Stimulated activated CD4-positive, alpha-beta T cell treated with anti-CD3 and anti-CD28 coated beads, Interleukin-1b, Interleukin-23, amount 100 ng/mL, for 4 hours (primary cell): ENCODE measurements at regions not wholly inside any gene's neighbourhood (a gene's known extent, or its start where the extent isn't known, plus 50 kb on each side); places are given as distances from the start of the nearest gene placed in this dataset.
"Not testable (repeated sequence)": the region's sequence is repeated elsewhere in the genome, so short reads cannot be mapped to it uniquely, and the experiment has no call there.

ENCODE experiments used
- DNase-seq, 2 donors: peaks; one replicate each; pipeline ENCODE4 v3.0.0-alpha.2; 2020; ENCODE audit warnings: low read depth in 2 of 2

DNA sequence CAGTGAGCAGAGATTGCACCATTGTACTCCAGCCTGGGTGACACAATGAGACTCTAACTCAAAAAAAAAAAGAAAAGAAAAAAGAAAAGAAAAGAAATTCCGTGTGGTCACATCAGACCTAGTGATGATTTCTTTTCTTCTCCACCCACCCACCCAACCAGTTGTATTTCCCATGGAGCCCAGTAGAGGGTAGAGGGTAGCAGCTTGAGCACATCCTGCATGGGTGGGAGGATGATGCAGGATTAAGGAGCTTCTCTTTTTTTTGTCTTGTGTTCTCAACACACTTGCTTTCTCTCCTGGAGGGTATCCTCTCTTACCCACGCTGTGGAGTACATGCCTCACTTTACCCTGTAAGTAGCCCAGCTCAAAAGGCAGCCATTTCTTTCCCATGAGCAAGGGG lies 118.6 kb upstream of the CARD11 start:
- no peak for DNase-seq

DNA sequence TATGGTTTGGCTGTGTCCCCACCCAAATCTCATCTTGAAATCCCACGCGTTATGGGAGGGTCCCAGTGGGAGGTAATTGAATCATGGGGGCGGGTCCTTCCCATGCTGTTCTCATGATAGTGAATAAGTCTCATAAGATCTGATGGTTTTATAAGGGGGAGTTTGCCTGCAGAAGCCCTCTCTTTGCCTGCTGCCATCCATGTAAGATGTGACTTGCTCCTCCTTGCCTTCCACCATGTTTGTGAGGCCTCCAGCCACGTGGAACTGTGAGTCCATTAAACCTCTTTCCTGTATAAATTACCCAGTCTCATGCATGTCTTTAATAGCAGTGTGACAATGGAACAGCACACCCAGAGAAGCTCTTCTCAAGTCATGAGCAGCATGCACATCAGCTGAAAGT lies 119.1 kb upstream of the CARD11 start:
- not testable (repeated sequence) for DNase-seq

DNA sequence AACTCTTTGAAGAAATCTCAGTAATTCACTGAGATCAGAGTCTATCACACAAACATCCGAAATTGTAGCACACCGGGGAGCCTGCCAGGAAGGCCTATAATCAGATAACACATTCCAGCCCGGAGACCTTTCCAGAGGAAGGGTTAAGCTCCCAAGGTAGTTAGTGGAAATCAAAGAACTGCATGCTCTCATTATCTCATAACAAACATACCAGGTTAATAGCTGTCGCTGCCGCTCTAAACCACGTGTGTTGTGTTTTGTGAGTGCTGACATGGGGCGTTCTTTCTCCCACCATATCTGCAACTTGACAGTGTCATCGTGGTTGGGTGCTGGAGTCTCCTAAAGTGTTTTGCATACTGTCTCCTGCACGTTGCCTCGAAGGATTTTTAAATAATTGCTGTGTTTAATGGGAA lies 120.7 kb upstream of the CARD11 start:
- DNase-seq = no peak

DNA sequence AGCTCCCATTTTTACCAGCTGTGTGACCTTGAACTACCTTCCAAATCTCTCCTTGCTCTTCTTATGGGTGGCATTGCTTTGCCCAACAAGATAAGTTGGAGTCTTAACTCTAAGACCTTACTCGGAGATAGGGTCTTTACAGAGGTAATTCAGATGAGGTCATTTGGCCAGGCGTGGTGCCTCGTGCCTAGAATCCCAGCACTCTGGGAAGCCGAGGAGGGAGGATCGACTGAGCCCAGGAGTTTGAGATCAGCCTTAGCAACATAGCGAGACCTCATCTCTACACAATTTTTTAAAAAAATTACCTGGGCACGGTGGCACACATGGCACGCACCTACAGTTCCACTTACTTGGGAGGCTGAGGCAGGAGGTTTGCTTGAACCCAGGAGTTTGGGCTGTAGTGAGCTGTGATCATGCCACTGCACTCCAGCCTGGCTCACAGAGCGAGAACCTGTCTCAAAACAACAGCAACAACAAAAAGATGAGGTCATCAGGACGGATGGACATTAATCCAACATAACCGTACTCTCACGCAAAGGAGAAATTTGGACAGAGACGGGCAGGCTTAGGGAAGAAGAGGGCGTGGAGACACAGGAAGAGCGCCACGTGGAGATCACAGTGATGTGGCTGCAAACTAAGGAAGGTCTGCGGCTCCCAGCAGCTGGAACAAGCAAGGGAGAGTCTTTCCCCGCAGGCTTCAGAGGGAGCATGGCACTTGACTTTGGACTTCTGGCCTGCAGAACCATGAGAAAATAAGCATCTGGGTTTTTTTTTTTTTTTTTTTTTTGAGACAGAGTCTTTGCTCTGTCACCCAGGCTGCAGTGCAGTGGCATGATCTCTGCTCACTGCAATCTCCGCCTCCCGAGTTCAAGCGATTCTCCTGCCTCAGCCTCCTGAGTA lies 122.3 kb upstream of the CARD11 start:
- DNase-seq = no peak

DNA sequence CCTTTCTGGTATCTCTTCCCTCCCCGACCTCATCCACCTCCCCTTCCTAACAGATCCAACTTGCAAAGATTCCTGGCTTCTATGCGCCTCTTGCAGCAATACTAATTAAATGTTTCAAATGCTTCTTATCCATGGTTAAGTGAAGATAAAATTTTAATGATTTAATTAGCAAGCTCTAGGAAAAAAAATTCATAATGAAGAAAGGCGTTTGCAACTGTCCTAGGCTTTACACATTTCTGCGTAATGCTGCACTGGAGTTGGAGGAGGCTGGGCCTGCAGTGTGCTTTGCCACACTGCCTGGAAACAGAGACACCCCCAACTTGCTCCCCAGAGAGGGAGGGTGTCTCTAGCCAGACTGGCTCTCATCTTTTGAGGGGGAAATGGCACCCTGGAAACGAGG lies 123.9 kb upstream of the CARD11 start:
- no peak for DNase-seq

DNA sequence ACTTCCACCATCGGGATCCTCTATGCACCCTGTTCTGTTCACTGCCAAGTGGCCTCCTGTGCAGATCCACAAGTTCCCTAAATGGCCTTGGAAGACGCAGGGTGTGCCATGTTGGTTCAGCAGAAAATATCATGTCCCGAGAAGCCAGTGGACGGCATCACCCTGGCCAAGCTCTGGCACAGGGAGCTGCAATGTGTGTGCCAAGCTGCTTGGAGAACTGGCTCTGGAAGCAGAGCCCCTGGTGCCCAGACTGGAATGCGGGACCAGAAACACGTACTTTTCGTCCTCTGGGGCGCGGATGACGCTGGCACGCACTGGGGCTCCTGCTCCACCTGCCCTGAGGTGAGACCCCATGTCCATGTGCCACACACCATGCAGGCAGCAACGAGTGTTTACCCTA lies 124.7 kb upstream of the CARD11 start:
- DNase-seq = no peak

DNA sequence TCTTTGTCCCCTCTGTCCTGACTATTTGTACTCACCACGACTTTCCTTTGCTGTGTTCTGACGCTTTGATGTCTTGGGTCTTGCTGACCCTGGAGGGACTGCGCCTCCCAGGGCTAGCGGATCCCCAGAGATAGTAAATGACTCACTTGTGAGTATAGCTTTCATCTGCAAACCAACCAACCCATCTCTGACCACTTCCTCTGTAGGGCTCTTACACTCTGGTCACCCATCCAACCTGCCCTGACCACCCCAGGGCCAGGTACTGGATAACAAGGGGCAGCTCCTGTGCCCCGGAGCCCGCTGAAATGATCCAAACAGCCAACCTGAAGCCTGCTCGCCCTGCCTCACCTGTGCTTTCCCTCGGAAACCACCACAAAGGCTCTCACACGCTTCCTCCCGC lies 125.2 kb upstream of the CARD11 start:
- DNase-seq = no peak

DNA sequence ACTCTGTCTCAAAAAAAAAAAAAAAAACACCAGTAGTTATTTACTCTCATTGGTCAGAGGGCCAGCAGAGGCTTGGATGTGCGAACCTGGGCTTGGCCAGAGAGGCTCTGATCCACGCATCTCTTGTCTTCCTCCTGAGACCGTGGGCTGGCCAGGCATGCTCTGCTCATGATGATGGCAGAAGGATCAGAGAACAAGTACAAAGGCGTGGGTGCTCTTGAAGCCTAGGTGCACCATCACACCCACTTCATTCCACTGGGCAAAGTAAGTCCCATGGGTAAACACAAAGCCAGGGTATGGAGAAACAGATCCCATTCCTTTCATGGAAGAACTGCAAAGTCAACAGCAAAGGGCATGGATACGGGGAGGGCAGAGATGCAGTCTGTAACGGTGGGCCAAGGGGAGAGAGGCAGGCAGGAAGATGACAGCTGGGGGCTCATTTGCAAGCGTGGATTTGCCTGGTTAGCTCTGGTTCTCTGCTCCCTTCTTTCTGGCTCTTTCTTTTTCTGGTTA lies 128.2 kb upstream of the SDK1 start:
- no peak for DNase-seq

DNA sequence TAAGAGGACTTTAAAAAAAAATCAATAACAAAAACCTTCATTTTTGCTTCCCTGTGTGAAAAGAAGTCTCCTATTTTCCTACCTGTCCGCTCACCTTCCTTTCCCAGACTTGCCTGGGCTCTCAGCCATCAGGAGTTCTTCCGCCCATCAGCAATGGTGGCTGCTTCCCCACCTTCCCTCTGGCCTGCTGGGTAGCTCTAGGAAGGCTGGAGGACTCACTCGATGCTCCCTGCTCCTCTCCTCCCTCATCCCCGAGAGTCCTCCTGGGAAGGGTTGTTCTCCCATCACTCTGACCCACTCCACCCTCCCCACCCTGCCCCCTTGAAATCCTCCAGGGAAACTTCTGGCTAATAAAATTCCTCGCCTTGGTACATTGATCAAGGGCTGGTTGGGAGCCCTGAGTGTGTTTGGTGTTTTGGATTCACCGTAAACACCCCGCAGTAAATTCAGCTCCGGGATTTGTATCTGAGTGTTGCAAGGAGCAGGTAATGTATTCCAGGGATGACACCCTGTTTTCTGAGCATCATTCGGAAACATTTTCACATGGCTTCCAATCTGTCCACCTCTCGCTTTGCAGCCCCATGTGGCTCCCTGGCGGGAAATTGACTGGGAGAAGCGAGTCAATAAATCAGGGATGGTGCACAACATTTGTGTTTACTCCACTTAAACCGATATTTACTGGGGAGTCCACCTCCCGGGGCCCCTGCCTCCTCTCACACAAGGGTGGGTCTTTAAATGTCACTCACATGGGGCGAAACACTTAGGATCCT lies 126.4 kb upstream of the SDK1 start:
- no peak for DNase-seq

DNA sequence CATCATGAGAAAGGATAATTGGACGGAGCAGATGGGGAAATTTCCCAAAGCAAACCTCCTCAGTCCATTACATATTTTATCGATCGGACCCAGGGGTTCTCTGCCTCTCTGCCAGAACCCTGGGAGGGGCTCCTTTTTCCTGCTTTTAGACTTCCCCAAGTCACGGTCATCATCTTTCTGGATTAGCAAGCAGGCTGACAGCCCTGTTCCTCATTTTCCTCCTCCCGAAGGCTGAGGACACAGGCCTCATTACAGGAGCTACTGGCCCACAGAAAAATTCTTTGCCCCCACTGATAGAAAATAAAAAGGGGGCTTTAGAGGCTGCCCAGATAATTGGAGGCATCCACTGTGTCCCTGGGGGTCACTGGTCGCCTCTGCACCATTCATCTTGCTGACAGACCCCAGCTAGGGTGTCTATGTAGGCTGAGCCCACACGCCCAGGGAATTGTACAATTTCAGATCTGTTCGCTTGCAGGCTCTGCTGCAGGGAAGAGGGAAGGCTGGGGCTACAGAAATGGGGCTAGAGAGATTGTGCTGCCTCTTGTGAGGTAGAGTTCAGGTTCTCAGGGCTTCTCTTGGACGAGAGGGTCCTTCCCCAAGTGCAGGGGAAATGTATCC lies 125.7 kb upstream of the SDK1 start:
- DNase-seq = no peak

DNA sequence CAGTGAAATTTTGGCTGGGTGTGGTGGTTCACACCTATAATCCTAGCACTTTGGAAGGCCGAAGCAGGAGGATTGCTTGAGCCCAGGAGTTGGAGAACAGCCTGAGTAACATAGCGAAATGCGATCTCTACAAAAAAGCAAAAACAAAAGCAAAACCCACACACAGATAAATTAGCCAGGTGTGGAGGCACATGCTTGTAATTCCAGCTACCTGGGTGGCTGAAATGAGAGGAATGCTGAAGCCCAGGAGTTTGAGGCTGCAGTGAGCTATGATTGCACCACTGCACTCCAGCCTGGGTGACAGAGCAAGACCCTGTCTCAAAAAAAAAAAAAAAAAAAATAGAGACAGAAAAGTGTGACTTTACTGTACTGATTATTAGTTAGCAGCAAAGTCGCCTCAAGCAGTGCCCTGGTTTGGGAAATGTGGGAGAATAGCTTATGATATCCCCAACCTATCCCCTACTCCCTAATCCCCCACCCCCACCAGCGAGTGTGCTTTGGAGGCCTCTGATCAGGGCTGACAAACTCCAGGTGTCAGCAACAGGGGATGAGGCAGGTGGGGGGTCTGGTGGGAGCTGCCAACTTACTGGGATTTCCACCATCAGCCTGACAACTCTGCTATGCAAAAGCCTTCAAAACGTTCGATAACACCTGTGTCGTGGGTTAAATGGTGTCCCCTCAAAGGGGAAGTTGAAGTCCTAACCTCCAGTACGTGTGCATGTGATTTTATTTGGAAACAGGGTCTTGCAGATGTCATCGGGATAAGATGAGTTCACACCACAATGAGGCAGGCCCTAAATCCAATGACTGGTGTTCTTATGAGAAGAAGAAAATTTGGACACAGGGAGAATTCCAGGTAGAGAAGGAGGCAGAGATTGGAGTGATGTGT lies 124.7 kb upstream of the SDK1 start:
- DNase-seq = no peak

DNA sequence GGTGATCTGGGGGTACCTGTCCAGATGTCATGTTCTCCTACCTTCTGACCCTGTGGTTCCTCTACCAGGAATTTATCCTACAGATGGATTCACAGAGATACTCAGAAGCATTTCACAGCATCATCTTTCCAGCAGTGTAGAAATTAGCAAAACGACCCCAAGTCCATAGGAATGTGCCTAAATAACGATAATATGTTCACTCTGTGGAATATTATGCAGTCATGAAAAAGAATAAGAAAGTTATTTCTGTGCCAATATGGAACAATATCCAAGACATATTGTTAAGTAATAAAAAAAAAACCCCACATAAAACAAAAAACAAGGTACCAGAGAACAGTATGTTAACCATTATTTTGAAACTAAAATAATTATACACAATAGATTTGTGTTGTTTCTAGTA lies 123.8 kb upstream of the SDK1 start:
- DNase-seq = no peak

DNA sequence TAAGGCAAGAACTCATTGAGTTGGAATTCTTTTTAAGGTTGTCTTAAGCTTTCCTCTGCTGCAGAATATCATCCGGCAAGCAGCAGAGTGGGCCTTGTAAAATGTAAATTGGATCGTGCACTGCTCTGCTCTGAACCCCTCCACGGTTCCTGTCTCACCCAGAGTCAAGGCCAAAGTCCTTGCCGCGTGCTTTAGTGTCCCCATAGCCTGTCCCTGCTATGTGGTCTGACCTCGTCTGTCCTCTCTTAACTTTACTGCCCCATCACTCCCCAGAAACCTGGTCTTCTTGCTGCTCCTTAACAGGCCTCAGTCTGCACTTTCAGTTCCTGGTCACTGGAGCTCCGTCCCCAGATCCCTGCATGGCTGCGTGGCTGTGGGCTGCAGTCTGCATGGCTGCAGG lies 121.6 kb upstream of the SDK1 start:
- no peak for DNase-seq

DNA sequence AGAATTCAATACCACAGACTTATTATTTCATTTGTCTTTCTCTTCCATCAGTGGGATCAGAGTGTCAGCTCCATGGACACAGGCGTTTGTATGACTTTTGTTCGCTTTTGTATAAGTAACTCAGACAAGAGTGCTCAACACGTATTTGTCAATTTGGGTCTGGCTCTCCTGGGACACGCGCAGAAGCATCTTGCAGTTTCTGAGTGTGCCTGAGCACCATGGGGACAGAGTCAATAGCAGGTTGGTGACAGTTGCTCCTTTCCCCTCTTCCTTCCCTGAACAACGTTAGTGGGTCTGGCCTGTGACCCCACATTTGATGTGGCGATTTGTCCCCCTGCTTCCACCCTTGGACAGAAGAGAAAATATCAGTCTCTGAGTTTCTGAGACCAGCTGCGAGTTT lies 120.4 kb upstream of the SDK1 start:
- no peak for DNase-seq

DNA sequence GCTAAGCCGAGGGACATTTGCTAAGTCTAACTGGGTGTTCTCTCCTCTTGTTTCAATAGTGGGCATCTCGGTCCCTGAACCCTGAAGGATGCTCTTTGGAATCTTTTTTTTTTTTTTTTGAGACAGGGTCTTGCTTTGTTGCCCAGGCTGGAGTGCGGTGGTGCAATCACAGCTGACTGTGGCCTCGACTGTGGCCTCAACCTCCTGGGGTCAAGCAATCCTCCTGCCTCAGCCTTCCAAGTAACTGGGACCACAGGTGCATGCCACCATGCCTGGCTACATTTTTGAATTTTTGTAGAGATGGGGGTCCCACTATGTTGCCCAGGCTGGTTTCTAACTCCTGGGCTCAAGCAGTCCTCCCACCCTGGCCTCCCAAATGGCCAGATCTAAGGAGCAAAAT lies 119.0 kb upstream of the SDK1 start:
- not testable (repeated sequence) for DNase-seq

DNA sequence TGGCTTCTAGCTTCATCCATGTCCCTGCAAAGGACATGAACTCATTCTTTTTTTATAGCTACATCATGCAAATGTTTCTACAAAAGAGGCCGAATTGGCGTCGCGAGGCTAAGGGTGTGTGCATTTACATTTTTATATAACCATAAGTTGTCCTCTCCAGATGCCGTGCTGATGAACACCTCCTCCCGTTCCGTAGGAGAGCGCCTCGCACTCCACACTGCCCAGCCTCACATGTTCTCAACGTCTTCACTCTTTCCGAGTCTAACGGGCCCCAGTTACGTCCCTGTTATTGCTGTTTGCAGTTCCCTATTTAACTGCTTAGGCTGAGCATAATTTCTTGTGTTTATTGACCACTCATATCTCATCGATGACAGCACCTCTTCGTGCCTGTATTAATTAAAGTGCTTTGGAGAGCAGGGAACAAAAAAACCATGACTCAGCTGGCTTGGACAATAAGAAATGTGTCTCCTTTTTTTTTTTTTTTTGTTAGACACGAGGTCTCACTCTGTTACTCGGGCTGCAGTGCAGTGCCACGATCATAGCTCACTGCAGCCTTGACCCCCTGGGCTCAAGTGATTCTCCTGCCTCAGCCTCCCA lies 113.5 kb upstream of the SDK1 start:
- DNase-seq = no peak

DNA sequence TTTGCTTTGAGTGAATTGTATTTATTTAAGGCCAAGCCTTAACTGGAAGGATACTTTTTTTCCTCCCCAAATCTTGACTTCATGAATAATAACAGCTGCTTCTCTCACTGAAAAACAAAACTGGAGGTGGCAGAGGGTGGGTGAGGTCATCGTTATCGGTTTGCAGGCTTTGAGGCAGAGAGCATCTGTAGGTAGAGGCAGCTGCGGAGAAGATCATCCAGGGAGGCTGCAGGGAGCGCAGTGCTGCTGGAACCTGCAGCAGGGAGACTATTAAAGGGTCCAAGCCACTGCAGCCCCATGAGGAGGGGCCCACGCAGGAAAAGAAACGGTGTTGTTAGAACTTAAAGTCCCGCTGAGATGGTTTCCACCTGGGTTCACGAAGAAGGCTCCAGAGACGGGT lies 112.1 kb upstream of the SDK1 start:
- DNase-seq = no peak

DNA sequence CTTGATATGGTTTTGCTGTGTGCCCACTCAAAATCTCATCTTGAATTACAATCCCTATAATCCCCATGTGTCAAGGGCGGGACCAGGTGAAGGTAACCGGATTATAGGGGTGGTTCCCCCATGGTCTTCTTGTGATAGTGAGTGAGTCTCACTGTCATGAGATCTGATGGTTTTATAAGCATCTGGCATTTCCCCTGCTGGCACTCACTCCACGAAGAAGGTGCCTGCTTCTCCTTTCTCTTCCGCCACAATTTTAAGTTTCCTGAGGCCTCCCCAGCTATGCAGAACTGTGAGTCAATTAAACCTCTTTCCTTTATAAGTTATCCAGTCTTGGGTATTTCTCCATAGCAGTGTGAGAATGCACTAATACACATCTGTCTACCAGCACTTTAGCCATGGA lies 109.5 kb upstream of the SDK1 start:
- no peak for DNase-seq

DNA sequence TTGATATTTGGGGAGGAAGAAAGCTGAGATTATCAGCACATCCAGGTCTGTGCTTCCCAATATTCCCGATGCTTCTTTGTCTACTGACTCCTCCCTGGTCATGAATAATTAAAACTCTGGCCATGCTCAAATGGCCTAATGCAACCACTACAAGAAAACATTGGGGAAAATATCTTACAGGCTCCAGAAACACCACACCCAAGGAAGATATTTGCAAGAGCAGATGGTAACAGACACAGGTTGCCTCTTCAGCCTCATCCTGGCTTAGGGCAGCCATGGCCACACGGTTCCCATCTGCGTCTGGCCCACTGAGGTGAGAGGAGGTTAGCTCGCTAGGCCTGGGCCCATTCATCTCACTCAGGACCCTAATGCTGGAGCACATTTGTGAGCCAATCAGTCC lies 108.4 kb upstream of the SDK1 start:
- DNase-seq = no peak

DNA sequence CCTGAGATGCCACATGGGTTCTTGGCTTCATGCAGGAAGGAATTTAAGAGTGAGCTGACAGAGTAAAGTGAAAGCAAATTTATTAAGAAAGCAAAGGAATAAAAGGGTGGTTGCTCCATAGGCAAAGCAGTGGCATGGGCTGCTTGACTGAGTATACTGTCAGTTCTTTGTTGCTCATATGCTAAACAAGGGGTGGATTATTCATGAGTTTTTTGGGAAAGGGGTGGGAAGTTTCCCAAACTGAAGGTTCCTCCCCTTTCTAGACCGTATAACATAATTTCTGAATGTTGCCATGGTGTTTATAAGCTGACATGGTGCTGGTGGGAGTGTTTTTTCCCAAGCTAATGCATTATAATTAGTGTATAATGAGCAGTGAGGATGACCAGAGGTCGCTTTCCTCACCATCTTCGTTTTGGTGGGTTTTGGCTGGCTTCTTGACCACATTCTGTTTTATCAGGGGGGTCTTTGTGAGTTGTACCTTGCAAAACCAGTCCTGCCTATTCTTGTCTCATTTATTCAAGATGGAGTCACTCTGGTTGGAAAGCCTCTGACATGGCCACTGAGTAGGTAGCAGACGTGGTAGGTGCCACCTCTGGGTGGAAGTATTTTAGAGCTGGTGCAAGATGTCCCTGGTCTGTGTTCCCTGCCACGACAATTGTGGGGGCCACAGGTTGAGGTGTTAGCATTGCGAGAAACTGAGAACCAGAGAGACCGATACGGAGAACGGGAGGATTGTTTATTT lies 107.5 kb upstream of the SDK1 start:
- no peak for DNase-seq
